NT2/D1 (cell line): ENCODE measurements at regions not wholly inside any gene's neighbourhood (a gene's known extent, or its start where the extent isn't known, plus 50 kb on each side); places are given as distances from the start of the nearest gene placed in this dataset.
"Not testable (repeated sequence)": the region's sequence is repeated elsewhere in the genome, so short reads cannot be mapped to it uniquely, and the experiment has no call there.

Experiments used
- DNase-seq: peaks from one replicate; pipeline ENCODE4 v3.0.0-alpha.2; 2011; ENCODE audit warnings: low read depth, low spot score
- H3K27me3 ChIP-seq: 2 replicates; pipeline ENCODE4 v1.6.0; 2011; ENCODE audit warnings: mild to moderate bottlenecking; ENCODE audit not compliant: insufficient read length, insufficient read depth
- H3K36me3 ChIP-seq: 2 replicates; pipeline ENCODE4 v1.6.1; 2011; ENCODE audit warnings: mild to moderate bottlenecking, low read length, mixed read lengths; ENCODE audit not compliant: insufficient read depth, insufficient read length
- H3K4me1 ChIP-seq: 2 replicates; pipeline ENCODE4 v1.5.1; 2011; ENCODE audit not compliant: insufficient read depth, insufficient read length
- H3K4me3 ChIP-seq: 2 replicates; pipeline ENCODE4 v1.5.1; 2011; ENCODE audit warnings: low read depth; ENCODE audit not compliant: insufficient read length
- H3K9ac ChIP-seq: 2 replicates; pipeline ENCODE4 v1.6.0; 2011; ENCODE audit warnings: low read depth; ENCODE audit not compliant: insufficient read length
- H3K9me3 ChIP-seq: 2 replicates; pipeline ENCODE4 v1.5.1; 2011; ENCODE audit warnings: mild to moderate bottlenecking, low read length; ENCODE audit not compliant: insufficient read depth
- SUZ12 ChIP-seq: IDR thresholded peaks from 2 replicates; pipeline ENCODE4 v1.6.1; 2011; ENCODE audit not compliant: insufficient read length, insufficient read depth; ENCODE audit errors: extremely low read depth
- YY1 ChIP-seq: IDR thresholded peaks from 2 replicates; pipeline ENCODE4 v1.6.1; 2011; ENCODE audit not compliant: insufficient read length, insufficient read depth
- ZNF274 ChIP-seq: IDR thresholded peaks from 2 replicates; pipeline ENCODE4 v1.6.1; 2011; ENCODE audit warnings: mild to moderate bottlenecking, low read depth, low read length

DNA sequence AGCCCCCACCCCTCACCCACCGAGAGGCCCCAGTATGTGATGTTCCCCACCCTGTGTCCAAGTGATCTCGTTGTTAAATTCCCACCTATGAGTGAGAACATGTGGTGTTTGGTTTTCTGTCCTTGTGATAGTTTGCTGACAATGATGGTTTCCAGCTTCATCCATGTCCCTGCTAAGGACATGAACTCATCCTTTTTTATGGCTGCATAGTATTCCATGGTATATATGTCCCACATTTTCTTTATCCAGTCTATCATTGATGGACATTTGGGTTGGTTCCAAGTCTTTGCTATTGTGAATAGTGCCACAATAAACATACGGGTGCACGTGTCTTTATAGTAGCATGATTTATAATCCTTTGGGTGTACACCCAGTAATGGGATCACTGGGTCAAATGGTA lies 79.2 kb downstream of the PXDC1 start:
- not testable (repeated sequence) for H3K9me3 ChIP-seq, H3K36me3 ChIP-seq, H3K27me3 ChIP-seq, H3K4me1 ChIP-seq, H3K4me3 ChIP-seq, H3K9ac ChIP-seq, DNase-seq

DNA sequence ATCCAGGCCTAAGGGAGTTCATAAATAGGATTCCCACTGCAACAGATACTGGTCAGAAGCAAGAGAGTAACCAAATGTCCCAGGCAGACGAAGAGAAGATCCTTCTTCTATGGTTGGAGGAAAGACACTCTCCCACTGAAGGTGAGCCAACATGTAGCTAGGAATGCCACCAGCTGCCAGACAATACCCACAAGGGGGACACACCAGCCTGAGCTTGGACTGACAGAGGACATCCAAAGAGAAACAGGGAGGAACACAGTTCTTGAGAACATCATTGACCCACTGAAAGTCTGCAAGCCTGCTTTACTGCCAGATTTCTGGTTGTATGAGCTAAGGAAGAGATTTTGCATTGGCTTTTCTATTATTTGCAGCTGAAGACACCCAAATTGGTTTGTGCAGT lies 80.1 kb downstream of the PXDC1 start:
- no peak overlapping the region for H3K9ac ChIP-seq
- no peak for TF ChIP-seq YY1
- no peak for TF ChIP-seq SUZ12
- no peak for TF ChIP-seq ZNF274
- no peaks in the 10 kb centered on the region for H3K36me3 ChIP-seq
- DNase-seq, result no peak
- no peak overlapping the region for H3K4me3 ChIP-seq
- H3K9me3 ChIP-seq, result peaks cover 10% of the 10 kb centered on the region
- H3K27me3 ChIP-seq, result no peaks in the 10 kb centered on the region
- H3K4me1 ChIP-seq, result no peaks in the 10 kb centered on the region

DNA sequence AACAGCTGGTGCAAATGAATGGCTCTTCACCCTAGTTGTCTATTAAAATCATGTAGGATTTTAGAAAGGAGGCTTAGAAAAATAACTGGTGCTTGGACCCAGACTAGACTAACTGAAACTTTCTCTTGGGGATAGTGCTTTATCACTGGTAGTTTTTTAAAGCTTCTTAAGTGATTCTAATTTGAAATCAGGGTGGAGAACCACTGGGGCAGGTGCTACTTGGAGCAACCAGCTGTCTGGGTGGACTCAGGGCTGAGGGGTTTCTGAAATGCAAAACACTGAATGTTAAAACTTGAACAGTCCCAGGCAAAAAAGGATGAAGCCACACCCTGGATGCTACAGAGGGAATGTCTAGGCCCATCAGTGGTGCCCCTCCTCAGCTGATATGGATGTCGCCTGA lies 81.2 kb downstream of the PXDC1 start:
- no peak for DNase-seq
- H3K9ac ChIP-seq, result no peak overlapping the region
- peaks cover 3% of the 10 kb centered on the region for H3K4me1 ChIP-seq
- no peak for TF ChIP-seq YY1
- TF ChIP-seq SUZ12, result no peak
- no peak for TF ChIP-seq ZNF274
- H3K36me3 ChIP-seq, result no peaks in the 10 kb centered on the region
- H3K9me3 ChIP-seq, result peaks cover 10% of the 10 kb centered on the region
- H3K4me3 ChIP-seq, result no peak overlapping the region
- no peaks in the 10 kb centered on the region for H3K27me3 ChIP-seq

DNA sequence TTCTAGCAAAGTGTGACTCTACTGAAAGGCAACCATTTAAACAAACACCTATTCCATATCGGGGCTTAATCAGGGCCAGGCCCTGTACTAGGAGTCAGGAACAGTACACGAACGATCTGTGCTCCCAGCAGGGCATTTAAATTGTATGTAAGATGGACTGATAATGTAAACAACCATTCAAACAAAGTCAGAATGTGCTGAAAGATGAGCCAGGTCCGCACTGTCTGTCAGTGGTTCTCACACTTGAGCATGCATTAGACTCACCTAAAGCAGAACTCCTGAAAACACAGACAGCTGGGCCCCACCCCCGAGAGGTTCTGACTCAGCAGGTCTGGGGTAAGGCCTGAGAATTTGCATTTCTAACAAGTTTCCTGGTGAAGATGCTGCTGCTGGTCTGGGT lies 81.6 kb downstream of the PXDC1 start:
- Histone ChIP-seq H3K9me3 (peaks cover 10% of the 10 kb centered on the region), H3K4me3 (no peak overlapping the region), H3K27me3 (no peaks in the 10 kb centered on the region), H3K36me3 (no peaks in the 10 kb centered on the region), H3K9ac (peak overlapping the region; percentile 17), H3K4me1 (peaks cover 3% of the 10 kb centered on the region)
- TF ChIP-seq ZNF274, result no peak
- TF ChIP-seq YY1, result no peak
- DNase-seq, result no peak

DNA sequence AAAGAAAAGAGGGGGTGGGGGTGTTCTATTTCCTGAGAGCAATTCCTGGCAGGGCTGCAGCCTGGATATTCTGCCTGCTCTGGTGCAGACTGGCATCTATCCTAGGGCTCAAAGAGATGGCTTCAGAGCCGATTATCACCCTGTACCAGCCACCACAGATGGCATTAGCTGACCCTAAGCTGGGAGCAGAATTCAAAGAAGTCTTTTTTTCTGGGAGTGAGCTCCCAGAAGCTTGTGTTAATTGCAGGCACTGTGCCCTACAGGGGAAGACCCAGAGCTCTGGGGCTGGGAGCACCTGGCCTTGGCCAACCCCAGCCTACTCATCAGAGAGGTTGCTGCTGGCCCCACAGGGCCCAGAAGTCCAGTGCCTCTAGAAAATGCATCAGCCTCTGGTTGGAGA lies 85.9 kb downstream of the PXDC1 start:
- Histone ChIP-seq H3K4me3 (no peak overlapping the region), H3K36me3 (no peaks in the 10 kb centered on the region), H3K9ac (no peak overlapping the region), H3K9me3 (peaks cover 10% of the 10 kb centered on the region), H3K27me3 (no peaks in the 10 kb centered on the region), H3K4me1 (peaks cover 3% of the 10 kb centered on the region)
- no peak for TF ChIP-seq ZNF274
- no peak for TF ChIP-seq SUZ12
- TF ChIP-seq YY1, result no peak
- no peak for DNase-seq

DNA sequence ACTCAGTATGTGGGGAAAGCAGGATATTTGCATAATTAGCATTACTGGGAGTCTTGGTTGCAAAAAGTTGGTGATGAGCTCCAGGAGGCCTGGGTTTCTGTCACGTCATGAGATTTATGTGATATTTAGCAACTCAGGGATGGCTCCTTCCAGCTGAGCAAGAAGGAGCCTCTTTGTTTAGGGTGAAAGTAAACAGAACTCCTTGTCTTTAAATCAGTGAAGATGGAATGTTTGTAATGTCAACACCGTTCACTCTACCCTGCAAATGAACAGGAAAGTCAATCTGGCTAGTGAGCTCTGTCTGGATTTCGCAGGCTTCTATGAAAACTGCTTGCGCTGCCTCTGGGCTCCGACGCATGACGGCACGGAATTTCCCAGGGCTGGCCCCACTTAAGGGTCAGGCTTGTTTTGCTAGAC lies 86.9 kb downstream of the PXDC1 start:
- H3K9me3 ChIP-seq, result peaks cover 10% of the 10 kb centered on the region
- no peaks in the 10 kb centered on the region for H3K27me3 ChIP-seq
- H3K4me1 ChIP-seq, result peaks cover 3% of the 10 kb centered on the region
- no peaks in the 10 kb centered on the region for H3K36me3 ChIP-seq
- no peak overlapping the region for H3K4me3 ChIP-seq
- no peak for DNase-seq
- peak overlapping the region; percentile 10 for H3K9ac ChIP-seq
- no peak for TF ChIP-seq YY1
- no peak for TF ChIP-seq ZNF274
- no peak for TF ChIP-seq SUZ12

DNA sequence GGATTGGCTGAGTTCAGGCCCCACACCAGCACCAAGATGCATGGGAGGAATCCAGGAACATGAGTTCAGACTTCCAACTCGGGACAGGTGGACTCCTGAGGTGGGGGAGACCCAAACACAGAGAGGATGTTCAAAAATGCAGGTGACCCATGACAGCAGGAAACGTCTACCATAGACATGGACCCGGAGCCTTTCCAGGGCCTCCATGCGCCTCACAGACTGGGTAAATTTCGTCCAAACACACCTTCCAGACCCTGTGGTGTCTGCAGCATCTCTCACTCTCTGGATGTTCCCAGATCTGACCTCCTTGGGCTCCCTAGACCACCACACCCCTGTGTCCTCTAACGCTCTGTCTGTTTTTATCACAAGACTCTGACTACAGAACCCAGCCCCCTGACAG lies 87.7 kb downstream of the PXDC1 start:
- Histone ChIP-seq H3K36me3 (no peaks in the 10 kb centered on the region), H3K4me1 (peaks cover 3% of the 10 kb centered on the region), H3K9ac (no peak overlapping the region), H3K9me3 (peaks cover 4% of the 10 kb centered on the region; the same call in 1 of the 2 replicates), H3K4me3 (no peak overlapping the region), H3K27me3 (no peaks in the 10 kb centered on the region)
- no peak for TF ChIP-seq ZNF274
- no peak for TF ChIP-seq SUZ12
- no peak for TF ChIP-seq YY1
- DNase-seq, result no peak

DNA sequence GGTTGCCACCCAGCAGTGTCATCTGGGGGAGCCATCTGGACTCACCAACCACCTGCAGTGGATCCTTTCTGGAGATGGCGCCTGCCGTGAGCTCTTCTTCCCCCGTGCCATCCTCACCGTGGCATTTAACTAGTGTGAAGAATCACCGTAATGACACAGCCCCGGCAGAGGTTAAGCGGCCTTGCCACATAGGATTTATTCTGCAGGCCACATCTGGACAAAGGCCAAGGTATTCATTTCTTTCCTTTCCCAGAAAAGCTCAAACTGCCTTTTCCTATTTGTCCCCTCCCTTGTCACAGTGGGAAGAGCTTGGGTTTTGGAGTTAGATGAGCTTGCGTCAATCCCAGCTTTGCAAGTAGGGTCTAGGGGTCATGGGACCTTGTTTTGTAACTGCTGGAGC lies 88.4 kb downstream of the PXDC1 start:
- Histone ChIP-seq H3K9me3 (no peaks in the 10 kb centered on the region), H3K4me1 (peaks cover 3% of the 10 kb centered on the region), H3K9ac (no peak overlapping the region), H3K36me3 (no peaks in the 10 kb centered on the region), H3K27me3 (no peaks in the 10 kb centered on the region), H3K4me3 (no peak overlapping the region)
- no peak for TF ChIP-seq YY1
- TF ChIP-seq ZNF274, result no peak
- no peak for TF ChIP-seq SUZ12
- no peak for DNase-seq
